DND-41 (cell line): ENCODE measurements at regions not wholly inside any gene's neighbourhood (a gene's known extent, or its start where the extent isn't known, plus 50 kb on each side); places are given as distances from the start of the nearest gene placed in this dataset.

ENCODE experiments used
- EZH2 ChIP-seq: IDR thresholded peaks from 3 replicates; pipeline ENCODE4 v1.6.1; 2012; ENCODE audit warnings: borderline replicate concordance, low read depth, mild to moderate bottlenecking, moderate library complexity, low read length, inconsistent platforms; ENCODE audit not compliant: severe bottlenecking
- TF ChIP-seq, protein P1 (sequence below): IDR thresholded peaks from 2 replicates; pipeline ENCODE4 v1.5.1; 2012; ENCODE audit warnings: borderline replicate concordance, low read length, moderate library complexity, mild to moderate bottlenecking; ENCODE audit not compliant: poor library complexity, severe bottlenecking; ENCODE audit errors: extremely low read depth

DNA sequence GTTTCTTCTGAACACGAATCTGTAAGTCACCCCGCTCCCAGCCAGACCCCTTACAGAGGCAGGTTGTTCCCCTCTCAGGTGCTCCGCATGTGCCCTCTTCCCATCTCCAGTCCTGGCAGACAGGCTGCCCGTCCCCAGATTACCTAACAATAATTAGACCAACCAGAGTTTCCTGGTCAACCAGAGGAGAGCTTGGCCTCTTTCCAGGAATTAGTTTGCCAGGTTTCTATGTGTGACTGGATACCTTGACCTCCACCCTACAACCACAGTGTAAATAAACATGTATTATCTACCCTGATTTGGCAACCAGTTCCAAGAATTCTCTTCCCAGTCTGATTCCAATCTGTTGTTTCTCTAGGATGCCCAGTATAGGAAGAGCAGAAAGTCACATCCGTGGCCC, 178.0 kb upstream of the UMPS start:
- TF ChIP-seq, protein P1, sequence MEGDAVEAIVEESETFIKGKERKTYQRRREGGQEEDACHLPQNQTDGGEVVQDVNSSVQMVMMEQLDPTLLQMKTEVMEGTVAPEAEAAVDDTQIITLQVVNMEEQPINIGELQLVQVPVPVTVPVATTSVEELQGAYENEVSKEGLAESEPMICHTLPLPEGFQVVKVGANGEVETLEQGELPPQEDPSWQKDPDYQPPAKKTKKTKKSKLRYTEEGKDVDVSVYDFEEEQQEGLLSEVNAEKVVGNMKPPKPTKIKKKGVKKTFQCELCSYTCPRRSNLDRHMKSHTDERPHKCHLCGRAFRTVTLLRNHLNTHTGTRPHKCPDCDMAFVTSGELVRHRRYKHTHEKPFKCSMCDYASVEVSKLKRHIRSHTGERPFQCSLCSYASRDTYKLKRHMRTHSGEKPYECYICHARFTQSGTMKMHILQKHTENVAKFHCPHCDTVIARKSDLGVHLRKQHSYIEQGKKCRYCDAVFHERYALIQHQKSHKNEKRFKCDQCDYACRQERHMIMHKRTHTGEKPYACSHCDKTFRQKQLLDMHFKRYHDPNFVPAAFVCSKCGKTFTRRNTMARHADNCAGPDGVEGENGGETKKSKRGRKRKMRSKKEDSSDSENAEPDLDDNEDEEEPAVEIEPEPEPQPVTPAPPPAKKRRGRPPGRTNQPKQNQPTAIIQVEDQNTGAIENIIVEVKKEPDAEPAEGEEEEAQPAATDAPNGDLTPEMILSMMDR = no peak
- TF ChIP-seq EZH2 = no peak
